ENCODE measurements at regions not wholly inside any gene's neighbourhood (a gene's known extent, or its start where the extent isn't known, plus 50 kb on each side); places are given as distances from the start of the nearest gene placed in this dataset.
"Not testable (repeated sequence)": the region's sequence is repeated elsewhere in the genome, so short reads cannot be mapped to it uniquely, and the experiment has no call there.

DNA sequence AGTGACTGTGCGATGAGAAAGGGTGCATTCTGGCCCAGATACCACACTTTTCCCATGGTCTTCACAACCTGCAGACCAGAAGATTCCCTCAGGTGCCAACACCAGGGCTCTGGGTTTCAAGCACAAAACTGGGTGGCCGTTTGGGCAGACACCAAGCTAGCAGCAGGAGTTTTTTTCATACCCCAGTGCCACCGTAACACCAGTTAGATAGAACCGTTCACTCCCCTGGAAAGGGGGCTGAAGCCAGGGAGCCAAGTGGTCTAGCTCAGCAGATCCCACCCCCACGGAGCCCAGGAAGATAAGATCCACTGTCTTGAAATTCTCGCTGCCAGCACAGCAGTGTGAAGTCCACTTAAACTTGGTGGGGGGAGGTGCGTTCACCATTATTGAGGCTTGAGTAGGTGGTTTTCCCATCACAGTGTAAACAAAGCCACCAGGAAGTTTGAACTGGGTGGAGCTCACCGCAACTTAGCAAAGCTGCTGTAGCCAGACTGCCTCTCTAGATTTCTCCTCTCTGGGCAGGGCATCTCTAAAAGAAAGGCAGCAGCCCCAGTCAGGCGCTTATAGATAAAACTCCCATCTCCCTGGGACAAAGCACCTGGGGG is 119.4 kb upstream of the GHITM start:
- TF ChIP-seq, protein P1, sequence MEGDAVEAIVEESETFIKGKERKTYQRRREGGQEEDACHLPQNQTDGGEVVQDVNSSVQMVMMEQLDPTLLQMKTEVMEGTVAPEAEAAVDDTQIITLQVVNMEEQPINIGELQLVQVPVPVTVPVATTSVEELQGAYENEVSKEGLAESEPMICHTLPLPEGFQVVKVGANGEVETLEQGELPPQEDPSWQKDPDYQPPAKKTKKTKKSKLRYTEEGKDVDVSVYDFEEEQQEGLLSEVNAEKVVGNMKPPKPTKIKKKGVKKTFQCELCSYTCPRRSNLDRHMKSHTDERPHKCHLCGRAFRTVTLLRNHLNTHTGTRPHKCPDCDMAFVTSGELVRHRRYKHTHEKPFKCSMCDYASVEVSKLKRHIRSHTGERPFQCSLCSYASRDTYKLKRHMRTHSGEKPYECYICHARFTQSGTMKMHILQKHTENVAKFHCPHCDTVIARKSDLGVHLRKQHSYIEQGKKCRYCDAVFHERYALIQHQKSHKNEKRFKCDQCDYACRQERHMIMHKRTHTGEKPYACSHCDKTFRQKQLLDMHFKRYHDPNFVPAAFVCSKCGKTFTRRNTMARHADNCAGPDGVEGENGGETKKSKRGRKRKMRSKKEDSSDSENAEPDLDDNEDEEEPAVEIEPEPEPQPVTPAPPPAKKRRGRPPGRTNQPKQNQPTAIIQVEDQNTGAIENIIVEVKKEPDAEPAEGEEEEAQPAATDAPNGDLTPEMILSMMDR (IDR thresholded peaks at IDR 0.05), result not testable (repeated sequence)
- TF ChIP-seq ZFX (IDR thresholded peaks at IDR 0.05; ENCODE audit: borderline replicate concordance), result not testable (repeated sequence)
